RWPE2 (cell line): ENCODE measurements at regions not wholly inside any gene's neighbourhood (a gene's known extent, or its start where the extent isn't known, plus 50 kb on each side); places are given as distances from the start of the nearest gene placed in this dataset.
"Not testable (repeated sequence)": the region's sequence is repeated elsewhere in the genome, so short reads cannot be mapped to it uniquely, and the experiment has no call there.

Source experiments
- ATAC-seq: fragments of 200-7000 bp; cut with Tn5 transposase; 3 replicates; pipeline ENCODE4 v1.9.1; 2021; ENCODE audit warnings: low read depth
- DNase-seq: peaks from one replicate; pipeline ENCODE4 v3.0.0-alpha.2; 2020; ENCODE audit warnings: low spot score
- H3K27ac ChIP-seq: fragments of 450-650 bp; 2 replicates; pipeline ENCODE4 v1.5.1; 2017; ENCODE audit warnings: mild to moderate bottlenecking; ENCODE audit not compliant: poor library complexity, severe bottlenecking
- H3K27me3 ChIP-seq: fragments of 250-450 bp; sonication (Bioruptor Pico); 2 replicates; pipeline ENCODE4 v1.5.1; 2021; ENCODE audit warnings: mild to moderate bottlenecking, moderate library complexity; ENCODE audit not compliant: insufficient read depth, poor library complexity, severe bottlenecking
- H3K36me3 ChIP-seq: fragments of 250-450 bp; sonication (Bioruptor Pico); 2 replicates; pipeline ENCODE4 v1.5.1; 2020; ENCODE audit warnings: low read depth, mild to moderate bottlenecking, moderate library complexity
- H3K4me1 ChIP-seq: fragments of 250-450 bp; sonication (Bioruptor Pico); 2 replicates; pipeline ENCODE4 v1.5.1; 2021; ENCODE audit warnings: mild to moderate bottlenecking, moderate library complexity; ENCODE audit not compliant: insufficient read depth, poor library complexity, severe bottlenecking
- H3K4me3 ChIP-seq: fragments of 250-450 bp; sonication (Bioruptor Pico); 2 replicates; pipeline ENCODE4 v1.5.1; 2021; ENCODE audit warnings: mild to moderate bottlenecking, moderate library complexity; ENCODE audit not compliant: severe bottlenecking
- H3K9me3 ChIP-seq: fragments of 250-450 bp; sonication (Bioruptor Pico); 2 replicates; pipeline ENCODE4 v1.5.1; 2021; ENCODE audit warnings: mild to moderate bottlenecking, moderate library complexity; ENCODE audit not compliant: severe bottlenecking
- CTCF ChIP-seq: fragments of 450-650 bp; IDR thresholded peaks from one replicate; pipeline ENCODE4 v1.5.1; 2017; ENCODE audit warnings: mild to moderate bottlenecking, moderate library complexity; ENCODE audit not compliant: poor library complexity, severe bottlenecking

GRCh38 chr2:198277181-198277580 is 472.8 kb downstream of the PLCL1 start:
- Histone ChIP-seq H3K4me1 (no peaks in the 10 kb centered on the region), H3K27ac (no peak overlapping the region), H3K4me3 (no peak overlapping the region), H3K36me3 (no peaks in the 10 kb centered on the region), H3K27me3 (no peaks in the 10 kb centered on the region), H3K9me3 (no peaks in the 10 kb centered on the region)
- TF ChIP-seq CTCF, result no peak
- ATAC-seq (no peak), DNase-seq (no peak)

DNA sequence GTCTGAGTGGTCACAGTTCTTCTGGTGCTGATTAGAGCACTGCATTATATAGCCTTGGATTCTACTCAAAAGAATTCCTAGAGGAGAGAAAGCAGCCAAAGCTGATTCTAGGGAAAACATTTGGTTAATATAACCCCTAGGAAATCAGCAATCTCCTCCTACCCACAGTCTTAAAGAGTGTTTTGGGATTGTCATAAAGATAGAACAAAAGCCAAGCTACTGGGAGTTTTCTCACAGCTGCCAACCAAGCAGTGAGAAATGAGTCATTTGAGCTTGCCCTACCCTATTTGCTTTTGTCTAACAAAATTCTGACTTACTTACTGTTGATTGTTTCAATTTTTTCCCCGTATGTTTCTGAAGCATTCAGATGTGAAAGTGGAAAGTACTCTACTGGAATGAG is 469.3 kb downstream of the PLCL1 start:
- Histone ChIP-seq H3K9me3 (no peaks in the 10 kb centered on the region), H3K27ac (no peak overlapping the region), H3K4me3 (no peak overlapping the region), H3K36me3 (no peaks in the 10 kb centered on the region), H3K27me3 (no peaks in the 10 kb centered on the region), H3K4me1 (no peaks in the 10 kb centered on the region)
- DNase-seq (no peak), ATAC-seq (peak; percentile 61)
- TF ChIP-seq CTCF, result no peak

DNA sequence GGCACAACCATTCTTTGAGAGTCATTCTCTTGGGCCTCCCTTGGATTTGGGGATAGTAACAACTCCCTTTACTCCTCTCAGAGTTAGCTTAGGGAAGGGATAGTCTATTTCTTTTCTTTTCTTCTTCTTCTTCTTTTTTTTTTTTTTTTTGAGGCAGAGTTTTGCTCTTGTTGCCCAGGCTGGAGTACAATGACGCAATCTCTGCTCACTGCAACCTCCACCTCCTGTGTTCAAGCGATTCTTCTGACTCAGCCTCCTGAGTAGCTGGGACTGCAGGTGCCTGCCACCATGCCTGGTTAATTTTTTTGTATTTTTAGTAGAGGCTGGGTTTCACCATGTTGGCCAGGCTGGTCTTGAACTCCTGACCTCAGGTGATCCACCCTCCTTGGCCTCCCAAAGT is 465.8 kb downstream of the PLCL1 start:
- not testable (repeated sequence) for H3K36me3 ChIP-seq, H3K4me3 ChIP-seq, H3K9me3 ChIP-seq, ATAC-seq, DNase-seq, H3K4me1 ChIP-seq, H3K27ac ChIP-seq, H3K27me3 ChIP-seq

DNA sequence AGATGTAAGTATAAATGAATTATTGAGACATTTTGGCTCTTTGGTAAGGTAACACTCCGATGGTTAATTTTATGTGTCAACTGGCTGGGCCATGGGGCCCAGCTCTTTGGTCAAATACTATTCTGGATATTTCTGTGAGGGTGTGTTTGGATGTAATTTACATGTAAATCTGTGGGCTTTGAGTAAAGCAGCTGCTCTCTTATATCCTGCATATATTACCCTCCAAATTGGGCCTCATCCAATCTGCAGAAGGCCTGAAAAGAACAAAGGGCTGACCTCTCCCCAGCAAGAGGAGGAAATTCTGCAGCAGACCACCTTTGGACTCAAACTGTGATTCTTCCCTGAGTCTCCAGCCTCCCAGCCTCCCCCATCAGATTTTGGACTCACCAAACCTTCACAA is 464.1 kb downstream of the PLCL1 start:
- Histone ChIP-seq H3K27ac (no peak overlapping the region), H3K4me3 (no peak overlapping the region), H3K9me3 (no peaks in the 10 kb centered on the region), H3K27me3 (no peaks in the 10 kb centered on the region), H3K36me3 (no peaks in the 10 kb centered on the region), H3K4me1 (no peaks in the 10 kb centered on the region)
- ATAC-seq (no peak), DNase-seq (no peak)
- TF ChIP-seq CTCF, result no peak

- no peaks in the 10 kb centered on the region for H3K4me1 ChIP-seq
- DNase-seq (no peak), ATAC-seq (no peak)
- H3K4me3 ChIP-seq, result no peak overlapping the region
- TF ChIP-seq CTCF, result no peak
- no peak overlapping the region for H3K27ac ChIP-seq
- H3K36me3 ChIP-seq, result no peaks in the 10 kb centered on the region
- H3K9me3 ChIP-seq, result no peaks in the 10 kb centered on the region
- H3K27me3 ChIP-seq, result no peaks in the 10 kb centered on the region
These were observed 455.1 kb downstream of the PLCL1 start for GRCh38 chr2:198259496-198259895.
